Naive thymus-derived CD4-positive, alpha-beta T cell (primary cell): ENCODE measurements at regions not wholly inside any gene's neighbourhood (a gene's known extent, or its start where the extent isn't known, plus 50 kb on each side); places are given as distances from the start of the nearest gene placed in this dataset.

Experiments
- ATAC-seq: fragments of 150-1000 bp; cut with Tn5 transposase; 2 replicates; pipeline ENCODE4 v1.10.0; 2021; ENCODE audit warnings: mild to moderate bottlenecking, moderate library complexity
- CTCF ChIA-PET: fragments of 350-600 bp; sonication (Branson Sonifier 250); formaldehyde crosslinking; loops from one replicate; lab custom pipeline; 2021; ENCODE audit warnings: antibody characterized with exemption; lab: Charles Lee
- POLR2A ChIA-PET: fragments of 350-600 bp; sonication (Branson Sonifier 250); formaldehyde crosslinking; loops from one replicate; lab custom pipeline; 2021; ENCODE audit warnings: antibody characterized with exemption, inconsistent platforms; lab: Charles Lee
- DNase-seq, 9 donors: peaks; one replicate each; pipeline versions ENCODE4 v3.0.0 to v3.0.0-alpha.2; 2020 to 2022; ENCODE audit warnings: mixed read lengths in 1 of 9
- H3K27ac ChIP-seq: one replicate; pipeline ENCODE4 v1.7.0; 2013; ENCODE audit warnings: mild to moderate bottlenecking, low read depth, low read length, moderate library complexity
- H3K27me3 ChIP-seq, 2 donors: one replicate each; pipeline ENCODE4 v1.7.0; 2013; ENCODE audit warnings: low read length in 2 of 2, mild to moderate bottlenecking in 2 of 2, moderate library complexity in 2 of 2; ENCODE audit not compliant: control insufficient read depth in 2 of 2, insufficient read depth in 2 of 2
- H3K36me3 ChIP-seq, 3 experiments: 1 replicate in 2 of 3; 2 replicates in 1 of 3; pipeline ENCODE4 v1.7.0; 2013; ENCODE audit warnings: low read length in 3 of 3, mild to moderate bottlenecking in 3 of 3, moderate library complexity in 1 of 3; ENCODE audit not compliant: insufficient read depth in 3 of 3, control insufficient read depth in 2 of 3
- H3K4me1 ChIP-seq, 2 donors: one replicate each; pipeline ENCODE4 v1.7.0; 2013; ENCODE audit warnings: low read length in 2 of 2, mild to moderate bottlenecking in 2 of 2, moderate library complexity in 1 of 2; ENCODE audit not compliant: control insufficient read depth in 2 of 2, insufficient read depth in 2 of 2
- H3K4me3 ChIP-seq: 2 replicates; pipeline ENCODE4 v1.7.0; 2013; ENCODE audit warnings: mild to moderate bottlenecking, low read length
- H3K9me3 ChIP-seq, 3 experiments: 1 replicate in 2 of 3; 2 replicates in 1 of 3; pipeline ENCODE4 v1.7.0; 2013; ENCODE audit warnings: low read length in 3 of 3; ENCODE audit not compliant: control insufficient read depth in 2 of 3
- H3K27ac Mint-ChIP-seq, 9 donors: one replicate each; pipeline ENCODE4 v1.8.0; 2020 to 2022; ENCODE audit warnings: mixed read lengths in 9 of 9, mild to moderate bottlenecking in 8 of 9, moderate library complexity in 5 of 9, inconsistent platforms in 2 of 9
- H3K27me3 Mint-ChIP-seq, 5 donors: one replicate each; pipeline ENCODE4 v1.8.0; 2021 to 2022; ENCODE audit warnings: mixed read lengths in 5 of 5, mild to moderate bottlenecking in 1 of 5
- H3K36me3 Mint-ChIP-seq, 5 donors: one replicate each; pipeline ENCODE4 v1.8.0; 2020 to 2022; ENCODE audit warnings: mixed read lengths in 5 of 5, mild to moderate bottlenecking in 3 of 5, inconsistent platforms in 1 of 5
- H3K4me1 Mint-ChIP-seq, 7 donors: one replicate each; pipeline ENCODE4 v1.8.0; 2020 to 2022; ENCODE audit warnings: mixed read lengths in 7 of 7, mild to moderate bottlenecking in 3 of 7, inconsistent platforms in 1 of 7
- H3K4me3 Mint-ChIP-seq, 10 donors: one replicate each; pipeline ENCODE4 v1.8.0; 2020 to 2022; ENCODE audit warnings: mild to moderate bottlenecking in 10 of 10, mixed read lengths in 10 of 10, moderate library complexity in 6 of 10, inconsistent platforms in 2 of 10
- H3K9me3 Mint-ChIP-seq, 11 donors: one replicate each; pipeline ENCODE4 v1.8.0; 2020 to 2022; ENCODE audit warnings: mixed read lengths in 11 of 11, mild to moderate bottlenecking in 4 of 11, inconsistent platforms in 1 of 11, moderate library complexity in 1 of 11
- intact Hi-C, 2 donors: fragments of 100-400 bp; cut with micrococcal nuclease; formaldehyde crosslinking; loops; one replicate each; pipeline ENCODE4 v1.15.1; 2023

GRCh38 chr21:16198546-16198945 lies 468.8 kb downstream of the USP25 start:
- Histone ChIP-seq H3K27me3 (no peaks in the 10 kb centered on the region), H3K4me1 (no peaks in the 10 kb centered on the region), H3K9me3 (no peaks in the 10 kb centered on the region), H3K36me3 (no peaks in the 10 kb centered on the region), H3K4me3 (no peak overlapping the region), H3K27ac (no peak overlapping the region)
- peak overlapping the region in 4 of 10 donors; percentile 14 to 53 (median 34) for H3K4me3 Mint-ChIP-seq
- peak overlapping the region in 3 of 9 donors; percentile 4 to 48 (median 7) for H3K27ac Mint-ChIP-seq
- H3K9me3 Mint-ChIP-seq: peaks cover 0 to 4% (median 0%) of the 10 kb centered on the region in 11 donors
- H3K4me1 Mint-ChIP-seq: peaks cover 3 to 40% (median 23%) of the 10 kb centered on the region in 7 donors
- ATAC-seq (no peak), DNase-seq (no peak)
- ChIA-PET POLR2A (no interaction called here), CTCF (no interaction called here)
- no peaks in the 10 kb centered on the region for H3K36me3 Mint-ChIP-seq
- intact Hi-C loops: no loop called here
- peaks cover 0 to 17% (median 9%) of the 10 kb centered on the region in 5 donors for H3K27me3 Mint-ChIP-seq

GRCh38 chr21:16199539-16199938 lies 469.8 kb downstream of the USP25 start:
- Histone ChIP-seq H3K4me1 (no peaks in the 10 kb centered on the region), H3K4me3 (no peak overlapping the region), H3K36me3 (no peaks in the 10 kb centered on the region), H3K27ac (no peak overlapping the region), H3K9me3 (no peaks in the 10 kb centered on the region), H3K27me3 (no peaks in the 10 kb centered on the region)
- Mint-ChIP-seq H3K4me3 (peak overlapping the region in 1 of 10 donors; percentile 8), H3K36me3 (no peaks in the 10 kb centered on the region), H3K4me1 (peaks cover 0 to 33% (median 23%) of the 10 kb centered on the region in 7 donors), H3K9me3 (peaks cover 0 to 4% (median 0%) of the 10 kb centered on the region in 11 donors), H3K27me3 (peaks cover 0 to 10% (median 3%) of the 10 kb centered on the region in 5 donors), H3K27ac (peak overlapping the region in 2 of 9 donors; percentile 4 to 32)
- ChIA-PET CTCF (no interaction called here), POLR2A (no interaction called here)
- intact Hi-C loops: no loop called here
- DNase-seq: no peak
- no peak for ATAC-seq

GRCh38 chr21:16201718-16202117 lies 471.9 kb downstream of the USP25 start:
- no peak for ATAC-seq
- POLR2A ChIA-PET: no interaction called here

GRCh38 chr21:16205527-16205926 lies 475.7 kb downstream of the USP25 start:
- H3K27me3 Mint-ChIP-seq: peaks cover 0 to 10% (median 0%) of the 10 kb centered on the region in 5 donors

More at GRCh38 chr21:16201718-16202117, 471.9 kb downstream of the USP25 start:
- peaks cover 0 to 4% (median 0%) of the 10 kb centered on the region in 11 donors for H3K9me3 Mint-ChIP-seq
- peaks cover 0 to 18% (median 10%) of the 10 kb centered on the region in 7 donors for H3K4me1 Mint-ChIP-seq
- no peak for DNase-seq
- no peaks in the 10 kb centered on the region for H3K9me3 ChIP-seq
- CTCF ChIA-PET: no interaction called here
- no peak overlapping the region for H3K27ac ChIP-seq
- no peak overlapping the region for H3K4me3 Mint-ChIP-seq
- no peaks in the 10 kb centered on the region for H3K27me3 ChIP-seq
- H3K27ac Mint-ChIP-seq: no peak overlapping the region
- intact Hi-C loops: no loop called here
- no peaks in the 10 kb centered on the region for H3K4me1 ChIP-seq
- no peaks in the 10 kb centered on the region for H3K36me3 ChIP-seq
- no peak overlapping the region for H3K4me3 ChIP-seq
- H3K27me3 Mint-ChIP-seq: peaks cover 0 to 10% (median 0%) of the 10 kb centered on the region in 5 donors
- no peaks in the 10 kb centered on the region for H3K36me3 Mint-ChIP-seq

GRCh38 chr21:16211339-16212303 lies 481.8 kb downstream of the USP25 start:
- Histone ChIP-seq H3K27me3 (no peaks in the 10 kb centered on the region), H3K9me3 (no peaks in the 10 kb centered on the region), H3K36me3 (no peaks in the 10 kb centered on the region), H3K4me1 (no peaks in the 10 kb centered on the region), H3K4me3 (no peak overlapping the region), H3K27ac (no peak overlapping the region)
- ChIA-PET POLR2A (no interaction called here), CTCF (no interaction called here)
- Mint-ChIP-seq H3K27ac (no peak overlapping the region), H3K4me3 (no peak overlapping the region), H3K9me3 (peaks cover 0 to 5% (median 0%) of the 10 kb centered on the region in 11 donors), H3K36me3 (no peaks in the 10 kb centered on the region), H3K4me1 (no peaks in the 10 kb centered on the region), H3K27me3 (peaks cover 0 to 5% (median 0%) of the 10 kb centered on the region in 5 donors)
- ATAC-seq (no peak), DNase-seq (no peak)
- intact Hi-C loops: no loop called here

More at GRCh38 chr21:16205527-16205926, 475.7 kb downstream of the USP25 start:
- Histone ChIP-seq H3K4me1 (no peaks in the 10 kb centered on the region), H3K9me3 (no peaks in the 10 kb centered on the region), H3K4me3 (no peak overlapping the region), H3K27ac (no peak overlapping the region), H3K27me3 (no peaks in the 10 kb centered on the region), H3K36me3 (no peaks in the 10 kb centered on the region)
- intact Hi-C loops: no loop called here
- Mint-ChIP-seq H3K4me3 (no peak overlapping the region), H3K4me1 (no peaks in the 10 kb centered on the region), H3K36me3 (no peaks in the 10 kb centered on the region), H3K27ac (no peak overlapping the region), H3K9me3 (peaks cover 0 to 5% (median 3%) of the 10 kb centered on the region in 11 donors)
- ChIA-PET CTCF (interaction anchor here (1.4 kb wide), 1 partner anchor 12 kb away, joined by 5 read pairs; no protein-coding TSS in a partner anchor), POLR2A (no interaction called here)
- no peak for ATAC-seq
- no peak for DNase-seq

- CTCF ChIA-PET: no interaction called here
- intact Hi-C loops: no loop called here
- DNase-seq: no peak
Measured at GRCh38 chr21:16213518-16213917, 483.7 kb downstream of the USP25 start.

More at GRCh38 chr21:16213518-16213917, 483.7 kb downstream of the USP25 start:
- H3K27me3 Mint-ChIP-seq: no peaks in the 10 kb centered on the region
- H3K36me3 Mint-ChIP-seq: no peaks in the 10 kb centered on the region
- H3K4me3 Mint-ChIP-seq: no peak overlapping the region
- Histone ChIP-seq H3K4me3 (no peak overlapping the region), H3K9me3 (no peaks in the 10 kb centered on the region), H3K27ac (no peak overlapping the region), H3K4me1 (no peaks in the 10 kb centered on the region), H3K27me3 (no peaks in the 10 kb centered on the region), H3K36me3 (no peaks in the 10 kb centered on the region)
- no peaks in the 10 kb centered on the region for H3K9me3 Mint-ChIP-seq
- POLR2A ChIA-PET: interaction anchor here (0.5 kb wide), 1 partner anchor 18 kb away, joined by 3 read pairs; no protein-coding TSS in a partner anchor
- no peak overlapping the region for H3K27ac Mint-ChIP-seq
- H3K4me1 Mint-ChIP-seq: no peaks in the 10 kb centered on the region
- ATAC-seq: no peak
